GM19452 (cell line): ENCODE measurements at regions not wholly inside any gene's neighbourhood (a gene's known extent, or its start where the extent isn't known, plus 50 kb on each side); places are given as distances from the start of the nearest gene placed in this dataset.
"Not testable (repeated sequence)": the region's sequence is repeated elsewhere in the genome, so short reads cannot be mapped to it uniquely, and the experiment has no call there.

Experiments used
- ATAC-seq: cut with Tn5 transposase; IDR thresholded peaks from one replicate; pipeline ENCODE4 v1.9.1; 2021; ENCODE audit not compliant: unreplicated experiment

DNA sequence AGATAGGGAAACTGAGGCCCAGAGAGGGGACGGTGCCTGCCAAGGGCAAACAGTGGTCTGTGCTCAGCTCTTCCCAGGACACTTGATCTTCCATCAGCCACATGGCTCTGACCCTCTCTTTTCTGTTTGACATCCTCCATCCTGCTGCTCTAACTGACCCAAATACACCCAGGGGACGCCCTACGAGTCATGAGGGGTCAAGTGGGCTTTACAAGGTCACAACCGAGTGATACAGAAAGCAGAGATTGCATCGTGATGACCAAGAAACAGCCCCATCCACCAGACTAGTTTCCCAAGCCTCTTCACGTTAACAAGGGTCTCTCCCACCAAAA is 131.2 kb upstream of the UNC5B start:
- no peak for ATAC-seq

- ATAC-seq = no peak
Measured at GRCh38 chr10:71081912-71082311, 130.5 kb upstream of the UNC5B start.

- no peak for ATAC-seq
Measured at GRCh38 chr10:71082960-71083715, 129.2 kb upstream of the UNC5B start.

DNA sequence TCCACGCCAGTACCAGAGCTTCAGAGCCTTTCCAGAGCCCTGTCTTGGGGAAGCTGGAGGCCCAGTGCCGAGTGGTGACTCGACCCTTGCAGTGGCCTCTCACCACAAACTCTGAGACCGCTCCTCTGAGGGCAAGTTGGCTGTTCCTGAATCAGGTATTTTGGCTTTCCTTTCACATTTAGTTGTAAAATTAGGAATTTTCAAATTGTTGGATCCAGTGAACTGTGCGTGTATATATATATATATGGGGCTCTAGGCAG is 128.7 kb upstream of the UNC5B start:
- ATAC-seq = no peak

- ATAC-seq = no peak
Measured at GRCh38 chr10:71084061-71084817, 128.1 kb upstream of the UNC5B start.

DNA sequence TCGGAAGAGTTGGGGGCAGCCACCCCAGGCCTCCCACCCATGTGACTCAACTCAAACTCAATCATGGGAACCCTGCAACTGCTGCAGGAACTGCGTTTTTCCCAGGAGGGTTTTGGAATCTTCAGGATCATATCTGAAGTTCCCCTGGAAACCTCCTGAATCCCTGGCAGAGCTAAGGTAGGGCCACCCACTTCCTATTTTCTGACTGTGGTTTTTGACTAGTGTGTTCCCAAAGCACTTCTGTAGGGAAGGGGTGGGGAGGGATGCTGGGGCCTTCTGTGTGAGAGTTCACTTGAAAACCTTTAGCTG is 127.6 kb upstream of the UNC5B start:
- no peak for ATAC-seq

GRCh38 chr10:71085689-71086438 is 126.5 kb upstream of the UNC5B start:
- no peak for ATAC-seq

GRCh38 chr10:71086439-71087080 is 125.8 kb upstream of the UNC5B start:
- ATAC-seq = no peak

GRCh38 chr10:71087622-71088021 is 124.7 kb upstream of the UNC5B start:
- ATAC-seq = no peak

DNA sequence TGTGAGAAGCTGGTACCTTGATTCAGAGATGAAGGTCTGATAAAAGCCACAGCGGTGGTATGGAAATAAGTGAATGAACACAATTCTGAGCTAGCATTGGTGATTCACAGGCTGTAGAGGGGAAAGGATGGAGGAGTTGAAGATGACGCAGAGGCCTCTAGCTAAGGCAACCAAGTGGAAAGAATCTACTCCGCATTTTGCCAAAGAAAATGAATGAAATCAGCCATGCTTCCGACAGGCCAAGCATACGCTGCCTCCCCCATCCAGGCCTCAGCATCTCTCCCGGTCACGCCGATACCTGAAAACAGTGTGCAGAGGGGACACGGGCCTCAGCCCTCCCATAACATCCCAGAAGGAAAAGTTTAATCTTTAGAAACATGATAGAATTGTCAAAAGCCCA is 124.3 kb upstream of the UNC5B start:
- no peak for ATAC-seq

- ATAC-seq = not testable (repeated sequence)
Measured at GRCh38 chr10:71088578-71088977, 123.8 kb upstream of the UNC5B start.

- no peak for ATAC-seq
Measured at GRCh38 chr10:71089162-71089561, 123.2 kb upstream of the UNC5B start.

GRCh38 chr10:71090330-71090729 is 122.0 kb upstream of the UNC5B start:
- ATAC-seq = no peak

- no peak for ATAC-seq
Measured at GRCh38 chr10:71090801-71091200, 121.6 kb upstream of the UNC5B start.

DNA sequence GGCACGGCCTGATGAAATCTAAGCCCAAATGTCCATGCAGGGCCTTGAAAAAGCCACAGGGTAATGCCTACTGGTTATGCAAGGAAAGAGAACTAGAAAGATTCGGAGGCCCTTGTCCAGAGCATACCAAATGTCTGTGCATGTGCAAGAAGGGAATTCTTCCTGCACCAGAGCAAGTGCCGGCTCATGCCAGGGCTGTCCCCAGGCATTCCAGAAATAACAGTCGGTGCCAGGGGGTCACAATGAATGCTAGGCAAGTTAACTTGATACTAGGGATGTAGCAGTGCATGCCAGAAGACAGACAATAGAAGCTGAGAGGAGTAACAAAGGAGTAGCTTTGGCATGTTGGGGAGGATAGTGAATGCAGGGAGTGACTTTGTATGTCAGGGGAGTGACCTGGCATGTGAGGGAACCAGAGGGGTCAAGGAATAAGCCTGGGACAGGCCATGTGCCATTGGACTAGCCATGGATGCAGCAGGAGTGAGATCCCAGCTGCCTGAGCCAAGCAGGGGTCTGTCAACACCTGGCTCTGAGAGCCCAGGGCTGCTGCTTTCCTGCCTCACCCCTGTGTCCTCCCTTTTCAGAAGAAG is 119.5 kb upstream of the UNC5B start:
- ATAC-seq = no peak

GRCh38 chr10:71093531-71093930 is 118.8 kb upstream of the UNC5B start:
- ATAC-seq = no peak

DNA sequence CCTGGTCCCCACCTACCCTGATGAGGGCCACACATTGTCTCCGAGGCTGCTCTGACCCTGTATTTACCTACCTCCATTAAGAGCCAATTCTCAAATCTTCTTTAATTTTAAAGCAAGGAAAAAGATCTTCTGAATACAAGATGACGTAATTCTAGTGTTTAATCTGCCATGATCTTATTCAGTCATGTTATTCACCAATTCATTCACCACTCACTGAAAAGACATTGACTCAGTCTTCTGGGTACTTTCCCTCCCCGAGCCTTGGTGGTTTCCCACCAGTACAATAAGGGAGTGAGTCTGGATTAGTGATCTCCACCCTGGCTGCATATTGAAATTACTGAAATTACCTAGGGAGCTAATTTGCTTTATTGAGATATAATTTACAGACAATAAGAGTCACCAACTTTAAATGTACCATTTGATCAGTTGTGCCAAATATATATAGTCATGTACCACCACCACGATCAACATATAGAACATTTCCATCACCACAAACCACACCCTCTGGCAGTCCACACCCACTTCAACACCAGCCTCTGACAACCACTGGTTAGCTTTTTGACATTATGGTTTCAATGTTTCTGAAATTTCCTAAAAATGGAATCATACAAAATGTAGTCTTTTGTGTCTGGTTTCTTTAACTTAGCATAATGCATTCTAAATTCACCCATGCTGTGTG is 117.5 kb upstream of the UNC5B start:
- no peak for ATAC-seq

DNA sequence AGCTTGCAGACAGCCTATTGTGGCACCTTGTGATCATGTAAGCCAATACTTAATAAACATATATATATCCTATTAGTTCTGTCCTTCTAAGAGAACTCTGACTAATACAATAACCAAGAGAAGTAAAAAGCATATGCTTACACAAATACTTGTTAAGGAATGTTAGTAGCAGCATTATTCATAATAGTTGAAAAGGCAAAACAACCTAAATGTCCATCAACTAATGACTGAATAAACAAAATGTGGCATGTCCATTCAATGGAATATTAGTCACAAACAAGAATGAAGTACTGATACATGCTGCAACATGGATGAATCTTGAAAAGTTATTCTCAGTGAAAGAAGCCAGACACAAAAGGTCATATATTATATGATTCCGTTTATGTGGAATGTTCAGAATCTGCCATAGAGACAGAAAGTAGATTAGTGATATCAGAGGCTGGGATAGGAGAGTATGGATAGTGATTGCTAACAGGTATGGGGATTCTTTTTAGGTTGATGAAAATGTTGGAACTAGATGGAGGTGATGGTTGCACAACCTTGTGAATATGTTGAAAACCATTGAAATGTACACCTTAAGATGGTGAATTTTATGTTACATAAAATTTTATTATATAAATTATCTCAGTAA is 112.5 kb upstream of the UNC5B start:
- ATAC-seq = no peak

GRCh38 chr10:71103961-71104360 is 108.4 kb upstream of the UNC5B start:
- no peak for ATAC-seq

- not testable (repeated sequence) for ATAC-seq
Measured at GRCh38 chr10:71106151-71106550, 106.2 kb upstream of the UNC5B start.
